OCI-LY1 (cell line): ENCODE measurements at regions not wholly inside any gene's neighbourhood (a gene's known extent, or its start where the extent isn't known, plus 50 kb on each side); places are given as distances from the start of the nearest gene placed in this dataset.

Source experiments
- H2AFZ ChIP-seq: fragments of 200-600 bp; sonication (generic), shearing (Covaris generic); 2 replicates; pipeline ENCODE4 v1.6.0; 2014; ENCODE audit warnings: antibody characterized with exemption, mild to moderate bottlenecking, low read length
- H3F3A ChIP-seq: fragments of 200-600 bp; sonication (generic), shearing (Covaris generic); 2 replicates; pipeline ENCODE4 v1.6.0; 2014; ENCODE audit warnings: mild to moderate bottlenecking, antibody characterized with exemption, low read length, moderate library complexity; ENCODE audit not compliant: insufficient read depth
- H3K27ac ChIP-seq: fragments of 200-600 bp; sonication (generic); 2 replicates; pipeline ENCODE4 v1.5.1; 2014; ENCODE audit warnings: low read length, mixed run types, mild to moderate bottlenecking, low read depth; ENCODE audit not compliant: poor library complexity, severe bottlenecking
- H3K27me3 ChIP-seq: fragments of 200-600 bp; sonication (generic); 2 replicates; pipeline ENCODE4 v1.6.0; 2014; ENCODE audit warnings: antibody characterized with exemption, mild to moderate bottlenecking, low read length, moderate library complexity; ENCODE audit not compliant: insufficient read depth
- H3K36me3 ChIP-seq: fragments of 200-600 bp; sonication (generic); 2 replicates; pipeline ENCODE4 v1.6.1; 2014; ENCODE audit warnings: mild to moderate bottlenecking, antibody characterized with exemption, low read length, moderate library complexity, mixed read lengths; ENCODE audit not compliant: insufficient read depth
- H3K4me1 ChIP-seq: fragments of 200-600 bp; sonication (generic); 2 replicates; pipeline ENCODE4 v1.5.1; 2014; ENCODE audit warnings: mild to moderate bottlenecking, low read length, moderate library complexity; ENCODE audit not compliant: insufficient read depth, severe bottlenecking
- H3K4me2 ChIP-seq: fragments of 200-600 bp; sonication (generic), shearing (Covaris generic); 2 replicates; pipeline ENCODE4 v1.6.1; 2014; ENCODE audit warnings: low read length
- H3K4me3 ChIP-seq: fragments of 200-600 bp; sonication (generic); 2 replicates; pipeline ENCODE4 v1.5.1; 2014; ENCODE audit warnings: low read length, low read depth, mild to moderate bottlenecking, mixed read lengths; ENCODE audit not compliant: poor library complexity, severe bottlenecking
- H3K79me2 ChIP-seq: fragments of 200-600 bp; shearing (Covaris generic); 2 replicates; pipeline ENCODE4 v1.6.1; 2016; ENCODE audit warnings: mixed run types, low read length, mixed read lengths; ENCODE audit not compliant: insufficient read depth
- H3K9ac ChIP-seq: fragments of 200-600 bp; sonication (generic), shearing (Covaris generic); 2 replicates; pipeline ENCODE4 v1.6.1; 2014; ENCODE audit warnings: mild to moderate bottlenecking, low read length, mixed read lengths
- H3K9me2 ChIP-seq: fragments of 200-600 bp; sonication (generic), shearing (Covaris generic); 2 replicates; pipeline ENCODE4 v1.6.1; 2014; ENCODE audit warnings: low read depth, mild to moderate bottlenecking, low read length, mixed read lengths
- H3K9me3 ChIP-seq: fragments of 200-600 bp; shearing (Covaris generic); 2 replicates; pipeline ENCODE4 v1.6.1; 2014; ENCODE audit warnings: low read length, mixed read lengths
- H4K20me1 ChIP-seq: fragments of 200-600 bp; sonication (generic), shearing (Covaris generic); 2 replicates; pipeline ENCODE4 v1.6.0; 2016; ENCODE audit warnings: mild to moderate bottlenecking, low read length; ENCODE audit not compliant: insufficient read depth
- CTCF ChIP-seq: fragments of 200-600 bp; sonication (generic), shearing (Covaris generic); IDR thresholded peaks from 2 replicates; pipeline ENCODE4 v1.5.1; 2017; ENCODE audit warnings: mild to moderate bottlenecking, antibody characterized with exemption, low read length, moderate library complexity, mixed read lengths
- EZH2 ChIP-seq: fragments of 200-600 bp; sonication (generic), shearing (Covaris generic); IDR thresholded peaks from 2 replicates; pipeline ENCODE4 v1.8.0; 2017; ENCODE audit warnings: borderline replicate concordance, mixed run types, mild to moderate bottlenecking, antibody characterized with exemption, low read length, moderate library complexity, mixed read lengths

- H3F3A ChIP-seq, result no peaks in the 10 kb centered on the region
- no peaks in the 10 kb centered on the region for H3K9me2 ChIP-seq
- no peaks in the 10 kb centered on the region for H3K9me3 ChIP-seq
- no peaks in the 10 kb centered on the region for H3K4me1 ChIP-seq
- H3K4me2 ChIP-seq, result no peak overlapping the region
- no peaks in the 10 kb centered on the region for H3K36me3 ChIP-seq
- H3K9ac ChIP-seq, result no peak overlapping the region
- no peak overlapping the region for H2AFZ ChIP-seq
- H3K4me3 ChIP-seq, result no peak overlapping the region
- no peaks in the 10 kb centered on the region for H3K27me3 ChIP-seq
- TF ChIP-seq EZH2, result no peak
- TF ChIP-seq CTCF, result no peak
- no peak overlapping the region for H3K27ac ChIP-seq
- no peaks in the 10 kb centered on the region for H3K79me2 ChIP-seq
- no peaks in the 10 kb centered on the region for H4K20me1 ChIP-seq
Observed at GRCh38 chr2:123128951-123129350, 896.1 kb upstream of the CNTNAP5 start.

GRCh38 chr2:123136419-123136818 is 888.7 kb upstream of the CNTNAP5 start:
- Histone ChIP-seq H2AFZ (no peak overlapping the region), H3K9me3 (no peaks in the 10 kb centered on the region), H3K9me2 (no peaks in the 10 kb centered on the region), H3K4me3 (no peak overlapping the region), H3K36me3 (no peaks in the 10 kb centered on the region), H3K27ac (no peak overlapping the region), H3K4me1 (no peaks in the 10 kb centered on the region), H3K4me2 (no peak overlapping the region), H3F3A (no peaks in the 10 kb centered on the region), H3K79me2 (no peaks in the 10 kb centered on the region), H4K20me1 (no peaks in the 10 kb centered on the region), H3K9ac (no peak overlapping the region), H3K27me3 (no peaks in the 10 kb centered on the region)
- TF ChIP-seq EZH2, result no peak
- no peak for TF ChIP-seq CTCF

GRCh38 chr2:123144082-123144481 is 881.0 kb upstream of the CNTNAP5 start:
- no peaks in the 10 kb centered on the region for H3F3A ChIP-seq

More at GRCh38 chr2:123144082-123144481, 881.0 kb upstream of the CNTNAP5 start:
- no peaks in the 10 kb centered on the region for H3K27me3 ChIP-seq
- no peak overlapping the region for H2AFZ ChIP-seq
- H3K9me2 ChIP-seq, result no peaks in the 10 kb centered on the region
- H3K4me3 ChIP-seq, result no peak overlapping the region
- H3K27ac ChIP-seq, result no peak overlapping the region
- no peaks in the 10 kb centered on the region for H4K20me1 ChIP-seq
- no peak overlapping the region for H3K4me2 ChIP-seq
- H3K9me3 ChIP-seq, result no peaks in the 10 kb centered on the region
- H3K4me1 ChIP-seq, result no peaks in the 10 kb centered on the region
- no peaks in the 10 kb centered on the region for H3K36me3 ChIP-seq
- no peaks in the 10 kb centered on the region for H3K79me2 ChIP-seq
- TF ChIP-seq EZH2 (no peak), CTCF (no peak)
- H3K9ac ChIP-seq, result no peak overlapping the region
